Endothelial cell of umbilical vein (primary cell): ENCODE measurements at regions not wholly inside any gene's neighbourhood (a gene's known extent, or its start where the extent isn't known, plus 50 kb on each side); places are given as distances from the start of the nearest gene placed in this dataset.

Experiments
- BruUV-seq: library from RNA; stranded (reverse); fragments of 400-500 nt; replicated peaks from 2 replicates; lab custom pipeline; 2021; lab: Mats Ljungman, UMichigan
- CTCF ChIA-PET: fragments of 300-600, 350-600 bp; sonication (Branson Sonifier 250); formaldehyde crosslinking; loops from one replicate; lab custom pipeline; 2021; ENCODE audit warnings: antibody characterized with exemption, inconsistent platforms; lab: Charles Lee
- POLR2A ChIA-PET: fragments of 300-600, 350-600 bp; sonication (Branson Sonifier 250); formaldehyde crosslinking; loops from one replicate; lab custom pipeline; 2021; ENCODE audit warnings: antibody characterized with exemption, inconsistent platforms; lab: Charles Lee
- DNase-seq: peaks from one replicate; pipeline ENCODE4 v3.0.0-alpha.2; 2011; ENCODE audit warnings: low read depth, low spot score
- FAIRE-seq: peaks from 2 replicates; lab custom pipeline; 2011; peaks lifted over from hg19 to GRCh38; lab: Jason Lieb, UNC
- H2AFZ ChIP-seq: 2 replicates; pipeline ENCODE4 v1.6.0; 2012; ENCODE audit warnings: low read depth, low read length, control low read depth, inconsistent platforms
- H3K27ac ChIP-seq: 2 replicates; pipeline ENCODE4 v1.5.1; 2011; ENCODE audit warnings: low read depth, mild to moderate bottlenecking, control low read depth, low read length, moderate library complexity; ENCODE audit not compliant: insufficient read depth
- H3K27me3 ChIP-seq, 2 experiments: 2 replicates each; pipeline versions ENCODE4 v1.6.0 to v1.6.1; 2011; ENCODE audit warnings: low read length in 2 of 2, mixed read lengths in 1 of 2; ENCODE audit not compliant: control insufficient read depth in 2 of 2, insufficient read depth in 2 of 2
- H3K36me3 ChIP-seq, 2 experiments: 2 replicates in 1 of 2; 3 replicates in 1 of 2; pipeline ENCODE4 v1.5.1; 2011; ENCODE audit warnings: low read length in 2 of 2, mild to moderate bottlenecking in 1 of 2, moderate library complexity in 1 of 2; ENCODE audit not compliant: control insufficient read depth in 2 of 2, insufficient read depth in 2 of 2; ENCODE audit errors: extremely low read depth in 1 of 2
- H3K4me1 ChIP-seq: 3 replicates; pipeline ENCODE4 v1.5.1; 2011; ENCODE audit warnings: mild to moderate bottlenecking, low read length; ENCODE audit not compliant: control insufficient read depth, insufficient read depth; ENCODE audit errors: extremely low read depth
- H3K4me2 ChIP-seq: 2 replicates; pipeline ENCODE4 v1.6.1; 2011; ENCODE audit warnings: low read length, control low read depth, mixed read lengths; ENCODE audit not compliant: insufficient read depth
- H3K4me3 ChIP-seq, 3 experiments: fragments of 200-600 bp in 1 of 3; sonication (generic), shearing (Covaris generic) in 1 of 3; replicated peaks in 1 of 3; 2 replicates each; pipeline ENCODE4 v1.5.1; 2011 to 2016; ENCODE audit warnings: control low read depth in 3 of 3, low read length in 3 of 3, mild to moderate bottlenecking in 2 of 3, inconsistent platforms in 1 of 3, low read depth in 1 of 3, moderate library complexity in 1 of 3; ENCODE audit not compliant: insufficient read depth in 1 of 3
- H3K79me2 ChIP-seq: 2 replicates; pipeline ENCODE4 v1.6.0; 2012; ENCODE audit warnings: low read length, inconsistent platforms; ENCODE audit not compliant: control insufficient read depth, insufficient read depth
- H3K9ac ChIP-seq: replicated peaks from 2 replicates; pipeline ENCODE3; 2011; ENCODE audit warnings: low read length, control low read depth; ENCODE audit not compliant: insufficient read depth; ENCODE audit errors: extremely low read depth
- H3K9me1 ChIP-seq: replicated peaks from 3 replicates; pipeline ENCODE4 v1.6.0; 2011; ENCODE audit warnings: mild to moderate bottlenecking, low read length; ENCODE audit not compliant: control insufficient read depth, insufficient read depth; ENCODE audit errors: extremely low read depth
- H3K9me3 ChIP-seq: replicated peaks from 2 replicates; pipeline ENCODE4 v1.5.1; 2012; ENCODE audit warnings: low read length, inconsistent platforms; ENCODE audit not compliant: control insufficient read depth, insufficient read depth
- H4K20me1 ChIP-seq: replicated peaks from 2 replicates; pipeline ENCODE3; 2011; ENCODE audit warnings: mild to moderate bottlenecking, low read length; ENCODE audit not compliant: control insufficient read depth, insufficient read depth; ENCODE audit errors: extremely low read depth
- EZH2 ChIP-seq: IDR thresholded peaks from 2 replicates; pipeline ENCODE4 v1.6.1; 2012; ENCODE audit warnings: borderline replicate concordance, low read depth, mild to moderate bottlenecking, moderate library complexity, low read length, inconsistent platforms; ENCODE audit not compliant: severe bottlenecking
- FOS ChIP-seq: IDR thresholded peaks from 2 replicates; pipeline ENCODE4 v1.6.1; 2011; ENCODE audit warnings: mild to moderate bottlenecking, low read length, moderate library complexity, borderline replicate concordance; ENCODE audit not compliant: insufficient read depth
- GATA2 ChIP-seq: IDR thresholded peaks from 2 replicates; pipeline ENCODE4 v1.7.0; 2011; ENCODE audit warnings: low read depth, mild to moderate bottlenecking, moderate library complexity, mixed read lengths, low read length; ENCODE audit not compliant: insufficient read length, insufficient read depth
- JUN ChIP-seq: IDR thresholded peaks from 2 replicates; pipeline ENCODE4 v1.6.1; 2011; ENCODE audit warnings: borderline replicate concordance, low read depth; ENCODE audit not compliant: insufficient read length, insufficient read depth
- MYC ChIP-seq: IDR thresholded peaks from one replicate; pipeline ENCODE4 v1.6.1; 2011; ENCODE audit warnings: mild to moderate bottlenecking, low read depth, low read length
- POLR2A ChIP-seq: IDR thresholded peaks from 2 replicates; pipeline ENCODE4 v1.6.1; 2012; ENCODE audit warnings: low read depth, mild to moderate bottlenecking, control low read depth, low read length
- POLR2AphosphoS5 ChIP-seq: IDR thresholded peaks from 2 replicates; pipeline ENCODE4 v1.6.1; 2012; ENCODE audit warnings: low read depth, mild to moderate bottlenecking, control low read depth, low read length, moderate library complexity; ENCODE audit not compliant: insufficient read depth
- dilution Hi-C: fragments of 300-500 bp; cut with MboI; formaldehyde crosslinking; loops from one replicate; pipeline ENCODE4 v1.15.0; 2019; ENCODE audit warnings: low sequenced_read_pairs; ENCODE audit not compliant: extremely low pct_ligation_motif_present
- intact Hi-C: fragments of 100-400 bp; cut with micrococcal nuclease; formaldehyde crosslinking; loops from one replicate; pipeline ENCODE4 v1.10.0; 2022
- TF ChIP-seq, protein P1 (sequence below), 2 donors: IDR thresholded peaks; 1 replicate in 1 of 2; 2 replicates in 1 of 2; pipeline ENCODE4 v1.5.1; 2011; ENCODE audit warnings: low read length in 2 of 2, mild to moderate bottlenecking in 2 of 2, moderate library complexity in 2 of 2, control low read depth in 1 of 2, inconsistent platforms in 1 of 2, low read depth in 1 of 2; ENCODE audit not compliant: insufficient read depth in 1 of 2; ENCODE audit errors: extremely low read depth in 1 of 2
- TF ChIP-seq, protein P2 (sequence below): IDR thresholded peaks from 2 replicates; pipeline ENCODE4 v1.6.1; 2011; ENCODE audit not compliant: insufficient read depth, insufficient read length

DNA sequence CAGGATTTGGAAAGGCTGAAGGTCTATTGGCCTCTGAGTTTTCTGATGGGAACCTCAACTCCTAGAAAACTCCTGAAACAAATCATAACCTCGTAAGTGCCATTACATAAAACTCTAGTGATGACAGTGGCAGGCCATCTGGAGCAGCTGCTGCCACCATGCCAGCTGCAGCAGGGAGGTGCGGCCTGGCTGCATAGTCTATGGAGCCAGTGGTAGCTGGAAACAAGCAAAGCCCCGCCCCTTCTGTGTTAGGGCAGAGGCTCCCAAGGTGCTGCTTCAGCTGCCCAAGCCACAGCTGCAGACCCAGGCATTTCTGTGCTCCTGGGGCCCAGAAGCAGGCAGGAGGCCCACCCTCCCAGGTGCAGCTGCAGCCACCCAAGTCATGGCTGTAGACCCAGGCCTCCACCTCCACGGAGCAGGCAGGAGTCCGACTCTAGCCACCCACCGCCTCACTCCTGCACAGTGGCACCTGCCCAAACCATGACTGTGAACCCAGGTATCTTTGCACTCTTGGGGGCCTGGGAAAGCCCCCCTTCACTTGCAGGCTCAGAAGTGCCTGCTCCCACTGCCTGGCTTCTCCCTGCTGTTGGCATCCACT lies 254.1 kb upstream of the KCNJ16 start:
- Histone ChIP-seq H3K4me1 (no peaks in the 10 kb centered on the region), H3K9me3 (no peaks in the 10 kb centered on the region), H2AFZ (no peak overlapping the region), H4K20me1 (no peaks in the 10 kb centered on the region), H3K4me2 (no peak overlapping the region), H3K27ac (no peak overlapping the region), H3K9me1 (no peaks in the 10 kb centered on the region), H3K9ac (no peak overlapping the region), H3K36me3 (no peaks in the 10 kb centered on the region), H3K79me2 (no peaks in the 10 kb centered on the region), H3K4me3 (no peak overlapping the region), H3K27me3 (no peaks in the 10 kb centered on the region)
- no TSS peak for BruUV-seq
- DNase-seq (no peak), FAIRE-seq (no peak)
- TF ChIP-seq, protein P1, sequence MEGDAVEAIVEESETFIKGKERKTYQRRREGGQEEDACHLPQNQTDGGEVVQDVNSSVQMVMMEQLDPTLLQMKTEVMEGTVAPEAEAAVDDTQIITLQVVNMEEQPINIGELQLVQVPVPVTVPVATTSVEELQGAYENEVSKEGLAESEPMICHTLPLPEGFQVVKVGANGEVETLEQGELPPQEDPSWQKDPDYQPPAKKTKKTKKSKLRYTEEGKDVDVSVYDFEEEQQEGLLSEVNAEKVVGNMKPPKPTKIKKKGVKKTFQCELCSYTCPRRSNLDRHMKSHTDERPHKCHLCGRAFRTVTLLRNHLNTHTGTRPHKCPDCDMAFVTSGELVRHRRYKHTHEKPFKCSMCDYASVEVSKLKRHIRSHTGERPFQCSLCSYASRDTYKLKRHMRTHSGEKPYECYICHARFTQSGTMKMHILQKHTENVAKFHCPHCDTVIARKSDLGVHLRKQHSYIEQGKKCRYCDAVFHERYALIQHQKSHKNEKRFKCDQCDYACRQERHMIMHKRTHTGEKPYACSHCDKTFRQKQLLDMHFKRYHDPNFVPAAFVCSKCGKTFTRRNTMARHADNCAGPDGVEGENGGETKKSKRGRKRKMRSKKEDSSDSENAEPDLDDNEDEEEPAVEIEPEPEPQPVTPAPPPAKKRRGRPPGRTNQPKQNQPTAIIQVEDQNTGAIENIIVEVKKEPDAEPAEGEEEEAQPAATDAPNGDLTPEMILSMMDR (IDR thresholded peaks at IDR 0.05; ENCODE audit: extremely low read depth in 1 of 2, insufficient read depth in 1 of 2, low read depth in 1 of 2, low read length in 2 of 2), result no peak
- no peak for TF ChIP-seq MYC
- no peak for TF ChIP-seq EZH2
- no peak for TF ChIP-seq POLR2A
- no peak for TF ChIP-seq GATA2
- TF ChIP-seq, protein P2, sequence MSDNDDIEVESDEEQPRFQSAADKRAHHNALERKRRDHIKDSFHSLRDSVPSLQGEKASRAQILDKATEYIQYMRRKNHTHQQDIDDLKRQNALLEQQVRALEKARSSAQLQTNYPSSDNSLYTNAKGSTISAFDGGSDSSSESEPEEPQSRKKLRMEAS, result no peak
- no peak for TF ChIP-seq JUN
- no peak for TF ChIP-seq POLR2AphosphoS5
- TF ChIP-seq FOS, result no peak
- intact Hi-C loops, result no loop called here
- CTCF ChIA-PET, result no interaction called here
- dilution Hi-C loops, result no loop called here
- POLR2A ChIA-PET, result no interaction called here
